DND-41 (cell line): ENCODE measurements at regions not wholly inside any gene's neighbourhood (a gene's known extent, or its start where the extent isn't known, plus 50 kb on each side); places are given as distances from the start of the nearest gene placed in this dataset.

Experiments
- CTCF ChIP-seq: IDR thresholded peaks from 2 replicates; pipeline ENCODE4 v1.5.1; 2012; ENCODE audit warnings: borderline replicate concordance, low read length, moderate library complexity, mild to moderate bottlenecking; ENCODE audit not compliant: poor library complexity, severe bottlenecking; ENCODE audit errors: extremely low read depth
- EZH2 ChIP-seq: IDR thresholded peaks from 3 replicates; pipeline ENCODE4 v1.6.1; 2012; ENCODE audit warnings: borderline replicate concordance, low read depth, mild to moderate bottlenecking, moderate library complexity, low read length, inconsistent platforms; ENCODE audit not compliant: severe bottlenecking

DNA sequence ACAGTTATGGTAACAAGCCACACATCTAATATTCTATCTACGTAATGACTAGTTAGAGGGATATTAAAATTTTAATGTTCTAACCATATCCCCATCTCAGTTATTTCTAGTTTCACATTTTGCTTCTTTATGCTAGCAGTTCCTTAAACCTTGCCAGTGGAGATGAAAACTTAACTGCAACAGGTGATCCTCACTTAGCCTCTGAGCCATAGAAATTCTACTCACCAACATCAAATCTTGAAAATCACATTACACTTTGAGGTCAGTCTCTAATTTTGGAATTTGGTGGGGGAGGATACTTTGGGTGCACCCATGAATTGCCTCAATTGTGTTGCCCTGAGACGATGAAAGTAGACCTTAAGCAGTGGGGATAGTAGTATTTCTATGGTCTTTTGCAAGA lies 256.4 kb downstream of the GATA3 start:
- TF ChIP-seq CTCF (no peak), EZH2 (no peak)
